GM19455 (cell line): ENCODE measurements at regions not wholly inside any gene's neighbourhood (a gene's known extent, or its start where the extent isn't known, plus 50 kb on each side); places are given as distances from the start of the nearest gene placed in this dataset.
"Not testable (repeated sequence)": the region's sequence is repeated elsewhere in the genome, so short reads cannot be mapped to it uniquely, and the experiment has no call there.

Source experiments
- ATAC-seq: cut with Tn5 transposase; IDR thresholded peaks from one replicate; pipeline ENCODE4 v1.9.1; 2021; ENCODE audit not compliant: unreplicated experiment

DNA sequence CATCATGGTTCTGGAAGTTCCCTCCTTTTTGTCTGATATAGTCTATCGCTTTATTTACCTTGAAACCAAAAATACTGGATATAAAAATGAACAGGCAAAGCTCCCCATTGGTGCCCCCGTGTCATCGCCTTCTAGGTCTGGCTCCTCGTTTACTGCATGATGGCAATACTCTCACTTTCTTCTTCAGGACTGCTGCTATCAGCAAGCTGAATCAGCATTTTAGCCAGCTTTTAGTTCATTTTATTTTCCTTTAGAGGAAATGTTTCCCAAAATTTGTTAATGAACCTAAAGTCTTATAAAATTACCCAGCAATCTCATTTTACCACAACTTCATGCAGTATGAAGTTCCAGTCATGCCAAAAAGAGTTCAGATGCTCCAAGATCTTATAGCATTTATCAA is 80.5 kb downstream of the ZIC3 start:
- ATAC-seq, result no peak

- ATAC-seq, result no peak
These were observed 85.7 kb downstream of the ZIC3 start for GRCh38 chrX:137651647-137652046.

- no peak for ATAC-seq
These were observed 86.2 kb downstream of the ZIC3 start for GRCh38 chrX:137652086-137652485.

DNA sequence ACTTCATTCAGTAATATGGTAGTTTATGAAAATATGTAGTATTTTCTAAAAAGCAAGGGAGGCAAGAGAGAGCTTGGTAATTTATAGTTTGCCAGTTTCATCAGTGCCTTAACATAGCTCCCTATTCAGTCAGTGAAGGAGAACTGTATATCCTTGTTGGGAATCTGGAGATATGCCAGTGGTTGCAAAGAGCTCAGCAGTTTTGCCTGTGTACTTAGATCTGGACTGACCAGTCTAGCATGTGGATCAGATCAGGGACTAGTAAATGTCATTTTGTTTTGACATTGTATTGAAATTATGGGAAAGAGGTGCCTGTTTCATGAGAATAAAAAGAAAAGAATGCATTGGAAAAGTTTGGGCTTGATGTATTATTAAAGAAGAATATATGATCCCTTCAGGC is 88.6 kb downstream of the ZIC3 start:
- ATAC-seq, result no peak

DNA sequence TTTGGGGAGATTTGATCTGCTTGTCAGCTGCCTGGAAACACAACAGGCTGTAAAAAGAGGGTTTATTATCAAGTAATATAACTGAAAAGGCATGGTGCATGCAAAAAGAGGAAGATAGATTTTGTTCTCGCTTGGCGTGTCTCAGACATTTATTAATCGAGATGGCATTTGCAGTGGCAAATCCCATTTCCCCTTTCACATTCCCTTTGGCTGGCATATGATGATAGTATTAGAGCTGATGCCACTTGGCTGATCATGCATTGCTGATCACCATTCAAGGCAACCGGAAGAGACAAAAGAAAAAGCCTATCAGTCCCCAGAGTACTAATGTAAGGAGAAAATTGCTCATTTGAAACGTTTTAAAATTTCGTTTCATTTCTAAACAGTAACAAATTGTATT is 101.8 kb downstream of the ZIC3 start:
- ATAC-seq, result no peak

DNA sequence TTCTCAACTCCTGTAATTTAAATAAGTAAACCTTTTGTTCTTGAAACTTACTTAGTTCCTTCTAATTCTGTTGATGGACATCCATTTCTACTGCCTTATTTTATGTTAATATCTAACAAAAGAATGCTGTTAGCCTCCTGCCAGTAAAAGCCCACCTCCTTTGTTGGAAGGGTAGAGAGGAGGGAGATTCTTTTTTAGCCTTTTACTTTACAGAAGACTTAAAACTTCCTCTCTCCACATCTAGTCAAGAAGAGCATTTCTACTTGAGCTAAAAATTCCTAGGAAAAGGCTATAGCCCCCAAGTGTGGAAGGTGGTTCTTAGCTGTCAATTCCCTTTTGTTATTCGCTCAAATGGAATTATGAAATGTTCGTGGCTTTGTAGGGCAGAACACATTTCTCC is 118.7 kb downstream of the ZIC3 start:
- ATAC-seq, result no peak

DNA sequence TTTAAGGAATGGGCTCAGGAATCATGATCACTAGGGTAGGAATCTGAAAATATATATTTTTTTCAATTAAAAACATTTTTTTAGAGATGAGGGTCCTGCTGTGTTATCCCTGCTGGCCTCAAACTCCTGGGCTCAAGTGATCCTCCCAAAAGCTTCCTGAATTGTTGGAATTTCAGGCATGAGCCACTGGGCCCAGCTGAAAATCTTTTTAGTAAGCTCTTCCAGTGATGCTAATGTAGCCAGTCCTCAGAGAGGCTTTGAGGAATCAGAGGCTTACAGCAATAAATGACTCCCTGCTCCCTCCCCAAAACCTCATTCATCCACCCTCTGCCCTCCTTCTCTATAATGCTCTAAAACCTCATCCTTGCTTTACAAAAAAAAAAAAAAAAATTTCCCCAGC is 129.5 kb downstream of the ZIC3 start:
- no peak for ATAC-seq

GRCh38 chrX:137707348-137707747 is 141.4 kb downstream of the ZIC3 start:
- ATAC-seq, result no peak

- ATAC-seq, result no peak
These were observed 176.9 kb downstream of the ZIC3 start for GRCh38 chrX:137742846-137743245.

DNA sequence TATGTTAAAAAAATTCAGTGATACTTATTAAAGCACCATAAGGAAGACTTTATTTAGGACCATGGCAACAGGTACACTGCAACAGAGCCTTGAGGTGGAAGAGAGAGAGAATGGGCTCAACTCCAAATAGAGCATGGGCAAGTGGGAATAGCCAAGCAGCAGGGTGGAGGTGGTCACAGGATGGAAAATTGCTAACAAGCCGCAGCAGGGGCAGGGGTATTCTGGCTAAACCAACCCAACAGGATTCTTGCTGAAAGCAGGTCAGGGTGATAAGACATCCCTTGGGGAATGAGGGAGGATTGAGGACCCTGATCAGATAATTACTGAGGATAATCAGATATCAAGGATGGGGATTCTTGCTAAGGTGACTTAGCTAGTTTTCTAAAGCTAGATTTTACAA is 177.5 kb downstream of the ZIC3 start:
- no peak for ATAC-seq

DNA sequence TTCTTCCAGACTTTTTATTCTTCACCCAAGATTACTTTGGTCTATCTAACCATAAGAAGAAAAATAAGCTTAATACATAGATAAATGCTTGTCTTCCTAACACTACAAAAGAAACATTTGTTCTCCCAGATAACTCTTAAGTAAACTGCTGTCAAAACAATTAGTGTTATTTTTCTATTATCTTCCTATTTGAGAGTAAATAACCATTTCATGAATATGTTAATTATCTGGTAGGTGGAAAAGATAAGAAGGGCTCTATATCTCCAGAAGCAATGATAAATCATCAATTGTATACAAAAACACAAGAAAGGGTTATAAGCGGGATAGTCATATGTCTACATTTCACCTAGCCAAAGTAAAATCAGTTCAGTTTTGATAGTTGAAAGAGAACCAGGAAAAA is 180.4 kb downstream of the ZIC3 start:
- no peak for ATAC-seq

DNA sequence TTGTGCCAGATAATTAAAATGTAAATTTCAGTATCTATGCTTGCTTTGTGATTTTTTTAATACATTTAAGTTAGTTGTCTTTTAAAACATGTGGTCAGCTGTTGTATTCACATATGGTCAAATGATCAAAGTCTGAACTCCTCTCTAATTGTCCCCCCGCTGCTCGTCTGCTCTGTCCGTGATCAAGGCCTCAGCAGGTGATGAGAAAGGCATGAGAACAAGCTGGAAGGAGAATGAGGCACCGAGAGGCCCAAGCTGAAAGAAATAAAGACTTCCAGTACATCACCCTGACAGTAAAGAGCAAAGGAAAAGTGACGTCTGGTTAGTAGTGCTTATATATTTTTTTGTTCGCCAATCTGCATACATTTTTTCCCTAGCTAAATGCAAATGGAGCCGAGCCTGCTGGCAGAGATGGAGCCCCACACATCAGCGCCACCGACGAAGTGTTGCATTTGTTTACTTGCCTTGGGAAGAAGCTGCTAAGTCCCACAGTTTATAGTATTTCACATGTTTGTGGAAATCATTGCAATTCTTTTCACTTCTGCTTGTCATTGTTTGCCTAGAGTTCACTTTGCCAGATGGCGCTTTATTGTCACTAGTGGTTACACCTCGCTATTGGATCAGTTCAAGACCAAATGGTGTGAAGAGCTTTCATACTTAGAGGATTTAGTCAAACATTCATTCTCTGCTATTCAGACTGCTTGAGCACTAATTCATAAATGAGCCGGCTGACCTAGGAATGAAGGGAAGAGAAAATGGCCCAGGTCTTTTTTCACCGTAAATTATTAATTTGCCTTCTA is 181.5 kb downstream of the ZIC3 start:
- ATAC-seq, result no peak

DNA sequence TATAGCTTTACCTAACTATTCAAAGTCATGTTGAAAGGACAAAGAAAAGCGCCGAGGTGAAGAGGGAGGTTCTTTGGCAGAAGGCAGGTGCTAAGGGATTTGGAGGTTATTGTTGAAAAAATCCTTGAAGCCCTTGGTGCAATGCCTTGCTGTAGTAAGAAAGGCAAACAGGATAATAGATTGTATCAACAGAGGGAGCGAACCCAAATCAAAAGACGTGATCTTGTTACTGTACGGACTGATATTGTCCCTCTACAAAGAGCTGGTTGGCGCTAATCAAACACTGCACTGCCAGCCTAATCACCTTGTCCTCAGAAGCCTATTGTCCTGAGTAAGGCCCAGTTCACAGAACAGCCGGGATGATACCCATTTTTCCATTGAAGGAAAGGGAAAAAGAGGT is 182.9 kb downstream of the ZIC3 start:
- ATAC-seq, result no peak

DNA sequence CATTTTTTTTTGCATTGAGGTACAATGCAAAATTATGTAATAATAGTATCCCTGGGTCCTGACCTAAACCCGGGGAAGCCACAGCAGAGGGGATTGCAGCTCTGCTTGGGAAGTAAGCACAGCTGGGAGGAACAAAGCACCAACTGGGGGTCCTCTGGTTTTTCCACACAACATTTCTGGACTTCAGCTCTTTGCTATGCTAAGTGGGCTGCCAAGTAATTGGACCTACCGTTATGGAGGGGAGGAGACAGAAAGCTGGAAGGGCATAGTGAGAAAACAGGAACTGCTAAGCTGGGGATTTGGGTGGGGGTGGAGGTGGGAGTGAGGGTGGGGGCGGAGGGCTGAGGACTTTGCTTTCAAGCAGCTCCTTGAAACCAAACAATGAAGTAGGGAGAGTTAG is 183.3 kb downstream of the ZIC3 start:
- ATAC-seq, result no peak

DNA sequence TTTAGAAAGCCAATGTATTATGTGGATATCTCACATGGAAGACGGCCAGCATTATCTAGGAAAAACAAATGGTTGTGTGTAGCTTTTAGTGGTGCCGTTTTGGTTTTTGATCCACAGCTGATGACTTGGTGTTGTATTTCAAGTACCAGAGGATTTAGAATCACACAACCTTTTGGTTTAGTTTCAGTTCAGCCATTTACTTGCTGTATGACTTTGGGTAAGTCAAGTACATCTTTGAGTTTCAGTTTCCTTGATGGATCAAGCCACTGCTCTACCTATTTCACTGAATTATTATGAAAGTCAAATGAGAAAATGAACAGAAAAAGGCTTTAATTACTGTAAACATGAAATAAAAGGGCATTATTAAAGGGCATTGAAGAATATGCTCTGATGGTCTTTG is 205.6 kb downstream of the ZIC3 start:
- no peak for ATAC-seq

- ATAC-seq, result no peak
These were observed 226.3 kb downstream of the ZIC3 start for GRCh38 chrX:137792214-137792613.

GRCh38 chrX:137797926-137798325 is 232.0 kb downstream of the ZIC3 start:
- not testable (repeated sequence) for ATAC-seq

- no peak for ATAC-seq
These were observed 257.3 kb downstream of the ZIC3 start for GRCh38 chrX:137823257-137823656.

DNA sequence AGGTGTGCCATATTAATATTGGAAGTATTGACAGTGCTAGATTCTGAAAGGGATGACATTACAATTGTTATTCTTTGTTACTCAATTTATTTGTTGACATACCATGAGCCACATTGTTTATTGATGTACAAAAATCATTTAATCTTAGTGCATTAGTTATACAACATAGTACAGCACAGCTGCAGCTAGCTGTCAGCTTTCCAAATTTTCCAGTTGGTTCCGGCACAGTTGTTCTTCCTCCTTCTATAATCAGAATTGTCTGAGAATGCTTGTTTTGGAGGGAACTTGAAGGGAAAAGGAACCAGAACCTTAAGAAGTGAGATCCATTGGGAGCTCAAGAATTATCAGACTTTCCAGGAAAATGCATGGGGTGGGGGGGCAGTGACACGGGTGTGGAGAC is 281.4 kb downstream of the ZIC3 start:
- ATAC-seq, result no peak

GRCh38 chrX:137848266-137848905 is 282.5 kb downstream of the ZIC3 start:
- no peak for ATAC-seq

DNA sequence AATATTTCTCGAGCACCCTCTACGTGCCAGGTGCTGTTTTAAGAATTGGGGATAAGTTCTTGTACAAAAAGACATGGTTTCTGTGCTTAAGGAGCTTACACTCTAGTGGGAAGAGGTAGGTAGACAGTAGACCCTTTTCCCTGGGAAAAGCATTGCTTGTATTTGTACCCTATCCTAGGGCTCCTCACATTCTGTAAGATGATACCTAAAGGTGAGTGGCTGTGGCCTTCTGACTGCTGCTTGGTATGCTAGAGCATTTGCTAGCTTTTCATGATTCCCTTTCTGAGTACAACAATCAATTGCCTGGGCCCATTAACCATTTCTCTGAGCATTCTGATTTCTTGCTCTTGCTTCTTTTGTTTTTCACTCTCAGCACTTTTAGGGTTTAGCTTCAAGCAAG is 286.6 kb downstream of the ZIC3 start:
- no peak for ATAC-seq

DNA sequence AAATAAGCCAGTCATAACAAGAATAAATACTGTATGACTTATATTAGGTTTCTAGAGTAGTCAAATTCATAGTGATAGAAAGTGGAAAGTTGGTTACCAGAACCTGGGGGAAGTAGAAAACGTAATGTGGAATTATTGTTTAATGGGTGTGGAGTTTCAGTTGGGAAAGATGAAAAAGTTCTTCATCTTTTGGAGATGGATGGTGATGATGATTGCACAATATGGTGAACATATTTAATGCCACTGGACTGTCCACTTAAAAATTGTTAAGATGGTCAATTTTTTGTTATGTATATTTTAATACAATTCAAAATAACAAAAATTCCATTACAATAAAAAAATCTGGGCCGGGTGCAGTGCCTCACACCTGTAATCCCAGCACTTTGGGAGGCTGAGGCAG is 289.6 kb downstream of the ZIC3 start:
- no peak for ATAC-seq

GRCh38 chrX:137858106-137858505 is 292.2 kb downstream of the ZIC3 start:
- ATAC-seq, result no peak
